ENCODE measurements at regions not wholly inside any gene's neighbourhood (a gene's known extent, or its start where the extent isn't known, plus 50 kb on each side); places are given as distances from the start of the nearest gene placed in this dataset.

GRCh38 chr1:221408117-221408803, 333.6 kb downstream of the DUSP10 start:
- no peak for TF ChIP-seq CTCF (IDR thresholded peaks at IDR 0.05; ENCODE audit: low read length, missing control alignments)
- no peak overlapping the region for H3K4me3 ChIP-seq (replicated peaks; ENCODE audit: low read depth, low read length)
- no peak for DNase-seq (ENCODE audit: low read depth)

- no peak for TF ChIP-seq CTCF (IDR thresholded peaks at IDR 0.05; ENCODE audit: low read length, missing control alignments)
- DNase-seq (ENCODE audit: low read depth): no peak
- no peak overlapping the region for H3K4me3 ChIP-seq (replicated peaks; ENCODE audit: low read depth, low read length)
Observed at GRCh38 chr1:221411283-221411682, 330.6 kb downstream of the DUSP10 start.

- no peak for TF ChIP-seq CTCF (IDR thresholded peaks at IDR 0.05; ENCODE audit: low read length, missing control alignments)
- no peak overlapping the region for H3K4me3 ChIP-seq (replicated peaks; ENCODE audit: low read depth, low read length)
- no peak for DNase-seq (ENCODE audit: low read depth)
Observed at GRCh38 chr1:221414772-221415539, 326.9 kb downstream of the DUSP10 start.

- no peak overlapping the region for H3K4me3 ChIP-seq (replicated peaks; ENCODE audit: low read depth, low read length)
- TF ChIP-seq CTCF (IDR thresholded peaks at IDR 0.05; ENCODE audit: low read length, missing control alignments): no peak
- DNase-seq (ENCODE audit: low read depth): no peak
Observed at GRCh38 chr1:221415651-221416050, 326.2 kb downstream of the DUSP10 start.

- no peak for TF ChIP-seq CTCF (IDR thresholded peaks at IDR 0.05; ENCODE audit: low read length, missing control alignments)
- DNase-seq (ENCODE audit: low read depth): no peak
- H3K4me3 ChIP-seq (replicated peaks; ENCODE audit: low read depth, low read length): no peak overlapping the region
Observed at GRCh38 chr1:221416142-221416541, 325.7 kb downstream of the DUSP10 start.

- no peak overlapping the region for H3K4me3 ChIP-seq (replicated peaks; ENCODE audit: low read depth, low read length)
- no peak for DNase-seq (ENCODE audit: low read depth)
- no peak for TF ChIP-seq CTCF (IDR thresholded peaks at IDR 0.05; ENCODE audit: low read length, missing control alignments)
Observed at GRCh38 chr1:221416723-221417122, 325.2 kb downstream of the DUSP10 start.

All from fibroblast of pulmonary artery (primary cell).